IMR-90 (cell line): ENCODE measurements at regions not wholly inside any gene's neighbourhood (a gene's known extent, or its start where the extent isn't known, plus 50 kb on each side); places are given as distances from the start of the nearest gene placed in this dataset.

Experiments used
- ATAC-seq: fragments of 200-7000 bp; cut with Tn5 transposase; 2 replicates; pipeline ENCODE4 v1.9.1; 2020; ENCODE audit warnings: low read depth, mild to moderate bottlenecking, moderate library complexity
- BruUV-seq: library from RNA; stranded (reverse); fragments of 400-500 nt; replicated peaks from 2 replicates; lab custom pipeline; 2021; lab: Mats Ljungman, UMichigan
- CTCF ChIA-PET: fragments of 300-600 bp; formaldehyde crosslinking; extraction: SDS; loops from one replicate; lab custom pipeline; 2021; ENCODE audit warnings: antibody characterized with exemption; lab: Yijun Ruan, JAX
- POLR2A ChIA-PET: fragments of 300-600 bp; sonication (Branson Sonifier 250); formaldehyde crosslinking; loops from one replicate; lab custom pipeline; 2022; ENCODE audit warnings: antibody characterized with exemption; ENCODE audit not compliant: unreplicated experiment; lab: Charles Lee
- DNase-seq: peaks from one replicate; pipeline ENCODE4 v3.0.0; 2013
- H2AFZ ChIP-seq: replicated peaks from 2 replicates; pipeline ENCODE3; 2013; ENCODE audit warnings: low read length, mild to moderate bottlenecking; ENCODE audit not compliant: poor library complexity
- H2AK5ac ChIP-seq: 2 replicates; pipeline ENCODE4 v1.6.1; 2013; ENCODE audit warnings: low read depth, low read length, inconsistent platforms
- H2AK9ac ChIP-seq: replicated peaks from 2 replicates; pipeline ENCODE3; 2013; ENCODE audit warnings: mild to moderate bottlenecking, low read depth, low read length, moderate library complexity; ENCODE audit not compliant: poor library complexity
- H2BK120ac ChIP-seq: 2 replicates; pipeline ENCODE4 v1.6.1; 2013; ENCODE audit warnings: low read depth, low read length, inconsistent platforms
- H2BK15ac ChIP-seq: 3 replicates; pipeline ENCODE4 v1.6.1; 2013; ENCODE audit warnings: low read depth, low read length, inconsistent platforms
- H2BK20ac ChIP-seq: 2 replicates; pipeline ENCODE4 v1.6.1; 2013; ENCODE audit warnings: low read depth, mild to moderate bottlenecking, inconsistent platforms, low read length, moderate library complexity
- H2BK5ac ChIP-seq: 2 replicates; pipeline ENCODE4 v1.6.1; 2013; ENCODE audit warnings: mild to moderate bottlenecking, low read depth, low read length, inconsistent platforms; ENCODE audit not compliant: poor library complexity, severe bottlenecking
- H3K14ac ChIP-seq: replicated peaks from 2 replicates; pipeline ENCODE4 v1.6.1; 2013; ENCODE audit warnings: low read depth, low read length, inconsistent platforms
- H3K18ac ChIP-seq: 2 replicates; pipeline ENCODE4 v1.6.1; 2013; ENCODE audit warnings: low read depth, low read length, control low read depth
- H3K23ac ChIP-seq: 2 replicates; pipeline ENCODE4 v1.6.1; 2013; ENCODE audit warnings: low read depth, low read length, inconsistent platforms
- H3K27ac ChIP-seq: 2 replicates; pipeline ENCODE4 v1.5.1; 2013; ENCODE audit warnings: mild to moderate bottlenecking, control low read depth, low read length; ENCODE audit not compliant: insufficient read depth
- H3K27me3 ChIP-seq: 2 replicates; pipeline ENCODE4 v1.6.1; 2013; ENCODE audit warnings: low read length; ENCODE audit not compliant: control insufficient read depth, insufficient read depth
- H3K36me3 ChIP-seq: 2 replicates; pipeline ENCODE4 v1.6.1; 2013; ENCODE audit warnings: low read length, mixed read lengths; ENCODE audit not compliant: control insufficient read depth, insufficient read depth
- H3K4ac ChIP-seq: 2 replicates; pipeline ENCODE4 v1.6.1; 2013; ENCODE audit warnings: low read depth, low read length, inconsistent platforms
- H3K4me1 ChIP-seq: 2 replicates; pipeline ENCODE4 v1.6.1; 2013; ENCODE audit warnings: low read length, mixed read lengths; ENCODE audit not compliant: control insufficient read depth, insufficient read depth
- H3K4me2 ChIP-seq: 2 replicates; pipeline ENCODE4 v1.6.1; 2013; ENCODE audit warnings: low read depth, mild to moderate bottlenecking, control low read depth, low read length, moderate library complexity
- H3K4me3 ChIP-seq: 2 replicates; pipeline ENCODE4 v1.5.1; 2013; ENCODE audit warnings: low read depth, mild to moderate bottlenecking, control low read depth, low read length, moderate library complexity; ENCODE audit not compliant: insufficient read depth
- H3K56ac ChIP-seq: 2 replicates; pipeline ENCODE4 v1.6.1; 2013; ENCODE audit warnings: low read length, inconsistent platforms; ENCODE audit not compliant: insufficient read depth; ENCODE audit errors: extremely low read depth
- H3K79me1 ChIP-seq, 2 experiments: 2 replicates each; pipeline ENCODE4 v1.6.1; 2013; ENCODE audit warnings: low read length in 2 of 2, inconsistent platforms in 1 of 2, low read depth in 1 of 2
- H3K9ac ChIP-seq: 2 replicates; pipeline ENCODE4 v1.6.1; 2013; ENCODE audit warnings: low read depth, low read length, control low read depth
- H3K9me1 ChIP-seq: 2 replicates; pipeline ENCODE4 v1.6.1; 2013; ENCODE audit warnings: low read length, inconsistent platforms; ENCODE audit not compliant: insufficient read depth
- H3K9me3 ChIP-seq: 2 replicates; pipeline ENCODE4 v1.6.1; 2013; ENCODE audit warnings: low read length; ENCODE audit not compliant: control insufficient read depth, insufficient read depth
- H4K20me1 ChIP-seq: 2 replicates; pipeline ENCODE4 v1.6.1; 2013; ENCODE audit warnings: low read length, inconsistent platforms; ENCODE audit not compliant: insufficient read depth
- H4K5ac ChIP-seq: 2 replicates; pipeline ENCODE4 v1.6.1; 2013; ENCODE audit warnings: mild to moderate bottlenecking, low read depth, low read length, control low read depth
- H4K8ac ChIP-seq, 2 experiments: 2 replicates each; pipeline ENCODE4 v1.6.1; 2013; ENCODE audit warnings: low read depth in 2 of 2, low read length in 2 of 2, control low read depth in 1 of 2, inconsistent platforms in 1 of 2
- H4K91ac ChIP-seq: 2 replicates; pipeline ENCODE4 v1.6.1; 2013; ENCODE audit warnings: low read depth, low read length, inconsistent platforms; ENCODE audit not compliant: insufficient read depth
- CTCF ChIP-seq: conservative IDR thresholded peaks from 2 replicates; pipeline ENCODE4 v1.5.1; 2012; ENCODE audit warnings: mild to moderate bottlenecking, low read depth, low read length, improper control_type of control experiment
- NFE2L2 ChIP-seq: fragments of 150-350 bp; IDR thresholded peaks from 2 replicates; pipeline ENCODE4 v1.6.1; 2016; ENCODE audit warnings: low read depth, mild to moderate bottlenecking, low read length
- WGBS, 2 experiments: methylation state at CpG; one replicate each; pipeline versions ENCODE4 v1.1.5 to v1.1.7; 2013; ENCODE audit warnings: missing lambda C conversion rate in 2 of 2; ENCODE audit not compliant: insufficient read length in 1 of 2; ENCODE audit errors: extremely low coverage in 2 of 2; 5-methylcytosine and 5-hydroxymethylcytosine counted together
- dilution Hi-C: fragments of 300-500 bp; cut with HindIII; formaldehyde crosslinking; loops from one replicate; pipeline ENCODE4 v1.14.3; 2018; ENCODE audit warnings: low sequenced_read_pairs; ENCODE audit not compliant: unreplicated experiment
- in situ Hi-C: fragments of 300-500 bp; cut with MboI; formaldehyde crosslinking; loops from 3 replicates; pipeline ENCODE4 v1.14.3; 2019; ENCODE audit warnings: low sequenced_read_pairs, inconsistent platforms, mixed read lengths
- intact Hi-C: fragments of 100-400 bp; cut with micrococcal nuclease; formaldehyde crosslinking; loops from 2 replicates; pipeline ENCODE4 v1.10.0; 2022

GRCh38 chr7:20016669-20017068 is 200.5 kb downstream of the MACC1 start:
- Histone ChIP-seq H4K91ac (no peak overlapping the region), H2BK120ac (no peak overlapping the region), H2AK5ac (no peak overlapping the region), H3K18ac (no peak overlapping the region), H2AFZ (no peak overlapping the region), H3K27ac (no peak overlapping the region), H3K9ac (no peak overlapping the region), H3K36me3 (no peaks in the 10 kb centered on the region), H3K23ac (no peak overlapping the region), H3K27me3 (no peaks in the 10 kb centered on the region), H2BK15ac (no peak overlapping the region), H3K14ac (no peak overlapping the region), H2BK20ac (no peak overlapping the region), H3K79me1 (no peaks in the 10 kb centered on the region), H4K5ac (no peak overlapping the region), H2AK9ac (no peak overlapping the region), H4K8ac (no peak overlapping the region), H3K4me2 (no peak overlapping the region), H4K20me1 (no peaks in the 10 kb centered on the region), H3K9me1 (no peaks in the 10 kb centered on the region), H3K4me3 (no peak overlapping the region), H3K56ac (no peak overlapping the region), H3K4ac (no peak overlapping the region), H3K9me3 (no peaks in the 10 kb centered on the region), H2BK5ac (no peak overlapping the region), H3K4me1 (no peaks in the 10 kb centered on the region)
- ChIA-PET POLR2A (no interaction called here), CTCF (no interaction called here)
- intact Hi-C loops: no loop called here
- BruUV-seq: no TSS peak
- no peak for DNase-seq
- in situ Hi-C loops: no loop called here
- dilution Hi-C loops: no loop called here
- ATAC-seq: no peak
- WGBS, 2 experiments: no CpG with 5 or more reads among the region's 2 CpGs
- TF ChIP-seq NFE2L2 (peak; percentile 47; the same call in 1 of the 2 replicates), CTCF (no peak)
